ENCODE measurements at regions not wholly inside any gene's neighbourhood (a gene's known extent, or its start where the extent isn't known, plus 50 kb on each side); places are given as distances from the start of the nearest gene placed in this dataset.

DNA sequence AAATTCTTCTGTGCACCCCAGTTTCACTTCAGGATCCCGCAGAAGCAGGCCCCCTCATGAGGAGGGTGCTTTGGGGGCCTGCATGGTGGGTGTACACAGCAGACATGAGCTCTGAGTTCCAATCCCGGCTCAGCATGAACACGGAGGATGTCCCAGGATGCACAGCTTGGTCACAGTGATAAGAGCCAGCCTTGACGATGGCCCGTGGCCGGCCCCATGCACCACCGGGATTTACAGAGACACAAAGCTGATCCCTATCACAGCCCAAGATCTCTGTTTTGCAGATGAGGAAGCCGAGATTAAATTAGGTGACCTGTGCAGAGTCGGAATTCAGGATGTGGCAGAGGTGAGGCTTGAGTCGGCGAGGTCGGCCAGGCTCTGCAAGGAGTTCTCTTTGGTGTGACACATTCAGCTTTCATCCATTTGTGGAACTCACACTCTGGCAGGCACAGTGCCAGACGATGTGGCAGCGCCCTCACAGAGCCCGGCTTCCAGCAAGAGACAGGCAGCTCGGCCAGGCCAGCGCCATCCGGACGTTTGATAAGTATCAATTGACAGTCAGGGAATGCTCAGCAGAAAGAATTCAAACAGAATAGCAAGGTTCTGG lies 456.3 kb upstream of the MYT1L start:
- no peak overlapping the region for H2AFZ ChIP-seq (ENCODE audit: low read length)
- no peaks in the 10 kb centered on the region for H3K9me2 ChIP-seq (ENCODE audit: low read depth, low read length)
- H3K79me2 ChIP-seq (ENCODE audit: insufficient read depth, low read length): no peaks in the 10 kb centered on the region
- H3K27ac ChIP-seq (ENCODE audit: low read depth, low read length, poor library complexity, severe bottlenecking): no peak overlapping the region
- H3K4me1 ChIP-seq (ENCODE audit: insufficient read depth, low read length, severe bottlenecking): no peaks in the 10 kb centered on the region
- no peak overlapping the region for H3K9ac ChIP-seq (ENCODE audit: low read length)
- no peaks in the 10 kb centered on the region for H3F3A ChIP-seq (ENCODE audit: insufficient read depth, low read length)
- H3K4me2 ChIP-seq (ENCODE audit: low read length): no peak overlapping the region
- H3K36me3 ChIP-seq (ENCODE audit: insufficient read depth, low read length): no peaks in the 10 kb centered on the region
- H3K9me3 ChIP-seq (ENCODE audit: low read length): no peaks in the 10 kb centered on the region
- H4K20me1 ChIP-seq (ENCODE audit: insufficient read depth, low read length): no peaks in the 10 kb centered on the region
- 0 out of 2 replicates have a peak, but pooled peaks cover 7% of the 10 kb centered on the region for H3K27me3 ChIP-seq (ENCODE audit: insufficient read depth, low read length)
- TF ChIP-seq, protein P1, sequence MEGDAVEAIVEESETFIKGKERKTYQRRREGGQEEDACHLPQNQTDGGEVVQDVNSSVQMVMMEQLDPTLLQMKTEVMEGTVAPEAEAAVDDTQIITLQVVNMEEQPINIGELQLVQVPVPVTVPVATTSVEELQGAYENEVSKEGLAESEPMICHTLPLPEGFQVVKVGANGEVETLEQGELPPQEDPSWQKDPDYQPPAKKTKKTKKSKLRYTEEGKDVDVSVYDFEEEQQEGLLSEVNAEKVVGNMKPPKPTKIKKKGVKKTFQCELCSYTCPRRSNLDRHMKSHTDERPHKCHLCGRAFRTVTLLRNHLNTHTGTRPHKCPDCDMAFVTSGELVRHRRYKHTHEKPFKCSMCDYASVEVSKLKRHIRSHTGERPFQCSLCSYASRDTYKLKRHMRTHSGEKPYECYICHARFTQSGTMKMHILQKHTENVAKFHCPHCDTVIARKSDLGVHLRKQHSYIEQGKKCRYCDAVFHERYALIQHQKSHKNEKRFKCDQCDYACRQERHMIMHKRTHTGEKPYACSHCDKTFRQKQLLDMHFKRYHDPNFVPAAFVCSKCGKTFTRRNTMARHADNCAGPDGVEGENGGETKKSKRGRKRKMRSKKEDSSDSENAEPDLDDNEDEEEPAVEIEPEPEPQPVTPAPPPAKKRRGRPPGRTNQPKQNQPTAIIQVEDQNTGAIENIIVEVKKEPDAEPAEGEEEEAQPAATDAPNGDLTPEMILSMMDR (IDR thresholded peaks at IDR 0.05; ENCODE audit: low read length): no peak
- TF ChIP-seq EZH2 (IDR thresholded peaks at IDR 0.05; ENCODE audit: borderline replicate concordance, low read length): no peak
- H3K4me3 ChIP-seq (ENCODE audit: low read depth, low read length, poor library complexity, severe bottlenecking): no peak overlapping the region

DNA sequence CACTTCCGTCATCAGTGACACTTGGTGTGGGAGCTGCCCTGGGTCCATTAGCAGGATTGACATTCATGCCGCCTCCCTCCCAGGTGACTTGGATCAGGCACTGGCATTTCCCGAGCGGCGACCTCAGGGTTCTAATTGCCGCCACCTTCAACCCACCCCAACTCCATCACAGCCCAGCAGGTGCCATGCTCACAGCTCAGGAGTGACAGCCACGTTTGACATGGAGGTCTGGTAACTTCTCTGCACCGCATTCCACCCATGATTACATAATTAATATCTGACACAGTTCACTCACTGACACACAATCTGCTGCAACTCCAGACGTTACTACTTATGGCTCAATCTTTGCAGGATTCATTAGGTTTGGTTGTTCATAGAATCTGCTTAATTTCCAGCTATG lies 450.9 kb upstream of the MYT1L start:
- no peaks in the 10 kb centered on the region for H3F3A ChIP-seq (ENCODE audit: insufficient read depth, low read length)
- H3K9me3 ChIP-seq (ENCODE audit: low read length): no peaks in the 10 kb centered on the region
- TF ChIP-seq, protein P1 (IDR thresholded peaks at IDR 0.05; ENCODE audit: low read length): no peak
- TF ChIP-seq EZH2 (IDR thresholded peaks at IDR 0.05; ENCODE audit: borderline replicate concordance, low read length): no peak
- H3K27ac ChIP-seq (ENCODE audit: low read depth, low read length, poor library complexity, severe bottlenecking): no peak overlapping the region
- H3K9me2 ChIP-seq (ENCODE audit: low read depth, low read length): no peaks in the 10 kb centered on the region
- H4K20me1 ChIP-seq (ENCODE audit: insufficient read depth, low read length): no peaks in the 10 kb centered on the region
- H3K4me1 ChIP-seq (ENCODE audit: insufficient read depth, low read length, severe bottlenecking): no peaks in the 10 kb centered on the region
- no peak overlapping the region for H3K4me3 ChIP-seq (ENCODE audit: low read depth, low read length, poor library complexity, severe bottlenecking)
- H3K36me3 ChIP-seq (ENCODE audit: insufficient read depth, low read length): no peaks in the 10 kb centered on the region
- H3K27me3 ChIP-seq (ENCODE audit: insufficient read depth, low read length): 0 out of 2 replicates have a peak, but pooled peaks cover 7% of the 10 kb centered on the region
- no peak overlapping the region for H2AFZ ChIP-seq (ENCODE audit: low read length)
- H3K4me2 ChIP-seq (ENCODE audit: low read length): no peak overlapping the region
- H3K9ac ChIP-seq (ENCODE audit: low read length): no peak overlapping the region
- no peaks in the 10 kb centered on the region for H3K79me2 ChIP-seq (ENCODE audit: insufficient read depth, low read length)

- H2AFZ ChIP-seq (ENCODE audit: low read length): no peak overlapping the region
- TF ChIP-seq EZH2 (IDR thresholded peaks at IDR 0.05; ENCODE audit: borderline replicate concordance, low read length): no peak
- TF ChIP-seq, protein P1 (IDR thresholded peaks at IDR 0.05; ENCODE audit: low read length): no peak
- no peaks in the 10 kb centered on the region for H3K4me1 ChIP-seq (ENCODE audit: insufficient read depth, low read length, severe bottlenecking)
- no peaks in the 10 kb centered on the region for H3K9me3 ChIP-seq (ENCODE audit: low read length)
- no peak overlapping the region for H3K4me2 ChIP-seq (ENCODE audit: low read length)
- no peaks in the 10 kb centered on the region for H3F3A ChIP-seq (ENCODE audit: insufficient read depth, low read length)
- H3K9ac ChIP-seq (ENCODE audit: low read length): no peak overlapping the region
- no peak overlapping the region for H3K27ac ChIP-seq (ENCODE audit: low read depth, low read length, poor library complexity, severe bottlenecking)
- H4K20me1 ChIP-seq (ENCODE audit: insufficient read depth, low read length): no peaks in the 10 kb centered on the region
- H3K79me2 ChIP-seq (ENCODE audit: insufficient read depth, low read length): no peaks in the 10 kb centered on the region
- no peaks in the 10 kb centered on the region for H3K36me3 ChIP-seq (ENCODE audit: insufficient read depth, low read length)
- H3K27me3 ChIP-seq (ENCODE audit: insufficient read depth, low read length): 0 out of 2 replicates have a peak, but pooled peaks cover 3% of the 10 kb centered on the region
- H3K9me2 ChIP-seq (ENCODE audit: low read depth, low read length): no peaks in the 10 kb centered on the region
- no peak overlapping the region for H3K4me3 ChIP-seq (ENCODE audit: low read depth, low read length, poor library complexity, severe bottlenecking)
These were observed 448.7 kb upstream of the MYT1L start for GRCh38 chr2:2779727-2780126.
